LHCN-M2 (cell line): ENCODE measurements at regions not wholly inside any gene's neighbourhood (a gene's known extent, or its start where the extent isn't known, plus 50 kb on each side); places are given as distances from the start of the nearest gene placed in this dataset.
"Not testable (repeated sequence)": the region's sequence is repeated elsewhere in the genome, so short reads cannot be mapped to it uniquely, and the experiment has no call there.

Experiments used
- DNase-seq: peaks from one replicate; pipeline ENCODE4 v3.0.0-alpha.2; 2012; ENCODE audit warnings: low read depth

- no peak for DNase-seq
Observed at GRCh38 chr18:78408623-78409022, 571.0 kb upstream of the SALL3 start.

- no peak for DNase-seq
Observed at GRCh38 chr18:78410094-78410786, 569.4 kb upstream of the SALL3 start.

- DNase-seq: no peak
Observed at GRCh38 chr18:78411539-78411938, 568.1 kb upstream of the SALL3 start.

GRCh38 chr18:78414302-78414701, 565.3 kb upstream of the SALL3 start:
- no peak for DNase-seq

GRCh38 chr18:78416853-78417252, 562.8 kb upstream of the SALL3 start:
- no peak for DNase-seq

GRCh38 chr18:78418379-78418778, 561.2 kb upstream of the SALL3 start:
- DNase-seq: no peak

- no peak for DNase-seq
Observed at GRCh38 chr18:78419171-78419570, 560.4 kb upstream of the SALL3 start.

GRCh38 chr18:78420116-78420515, 559.5 kb upstream of the SALL3 start:
- no peak for DNase-seq

- DNase-seq: no peak
Observed at GRCh38 chr18:78421392-78421791, 558.2 kb upstream of the SALL3 start.

GRCh38 chr18:78422336-78422735, 557.3 kb upstream of the SALL3 start:
- no peak for DNase-seq

- no peak for DNase-seq
Observed at GRCh38 chr18:78423811-78424210, 555.8 kb upstream of the SALL3 start.

GRCh38 chr18:78424403-78425018, 555.1 kb upstream of the SALL3 start:
- no peak for DNase-seq

GRCh38 chr18:78425019-78425412, 554.6 kb upstream of the SALL3 start:
- DNase-seq: no peak

GRCh38 chr18:78427081-78427480, 552.5 kb upstream of the SALL3 start:
- no peak for DNase-seq

GRCh38 chr18:78429127-78430108, 550.2 kb upstream of the SALL3 start:
- no peak for DNase-seq

- no peak for DNase-seq
Observed at GRCh38 chr18:78430131-78430758, 549.4 kb upstream of the SALL3 start.

GRCh38 chr18:78431606-78432005, 548.0 kb upstream of the SALL3 start:
- no peak for DNase-seq

- no peak for DNase-seq
Observed at GRCh38 chr18:78433562-78433961, 546.1 kb upstream of the SALL3 start.

- no peak for DNase-seq
Observed at GRCh38 chr18:78436110-78436509, 543.5 kb upstream of the SALL3 start.

GRCh38 chr18:78438235-78438634, 541.4 kb upstream of the SALL3 start:
- not testable (repeated sequence) for DNase-seq

- no peak for DNase-seq
Observed at GRCh38 chr18:78445880-78446279, 533.7 kb upstream of the SALL3 start.

GRCh38 chr18:78447211-78447610, 532.4 kb upstream of the SALL3 start:
- DNase-seq: no peak
